SK-N-SH (cell line): ENCODE measurements at regions not wholly inside any gene's neighbourhood (a gene's known extent, or its start where the extent isn't known, plus 50 kb on each side); places are given as distances from the start of the nearest gene placed in this dataset.

ENCODE experiments used
- CTCF ChIA-PET: fragments of 300-600, 350-600 bp; formaldehyde crosslinking; extraction: SDS; loops from one replicate; lab custom pipeline; 2021; lab: Yijun Ruan, JAX
- POLR2A ChIA-PET: fragments of 350-600 bp; sonication (Branson Sonifier 250); formaldehyde crosslinking; extraction: SDS; loops from one replicate; lab custom pipeline; 2020; ENCODE audit warnings: antibody characterized with exemption, inconsistent platforms; lab: Yijun Ruan, JAX
- DNase-seq: peaks from one replicate; pipeline ENCODE4 v3.0.0; 2012
- H2AFZ ChIP-seq: fragments of 200-600 bp; sonication (generic); 2 replicates; pipeline ENCODE4 v1.8.1; 2016; ENCODE audit warnings: antibody characterized with exemption, mild to moderate bottlenecking, low read depth
- H3F3A ChIP-seq: fragments of 200-600 bp; sonication (generic); replicated peaks from 2 replicates; pipeline ENCODE3; 2016; ENCODE audit warnings: antibody characterized with exemption, mild to moderate bottlenecking; ENCODE audit not compliant: insufficient read depth
- H3K27ac ChIP-seq, 2 experiments: fragments of 200-500 bp in 1 of 2; fragments of 200-600 bp in 1 of 2; sonication (Bioruptor generic) in 1 of 2; sonication (generic), shearing (Covaris generic) in 1 of 2; 2 replicates each; pipeline versions ENCODE4 v1.5.1 to v1.6.1; 2014 to 2016; ENCODE audit warnings: low read depth in 2 of 2, inconsistent platforms in 1 of 2, low read length in 1 of 2, mild to moderate bottlenecking in 1 of 2, mixed read lengths in 1 of 2
- H3K27me3 ChIP-seq: fragments of 200-600 bp; sonication (generic), shearing (Covaris generic); 2 replicates; pipeline ENCODE4 v1.6.1; 2016; ENCODE audit warnings: mixed run types; ENCODE audit not compliant: insufficient read depth
- H3K36me3 ChIP-seq, 2 experiments: fragments of 200-500 bp in 1 of 2; fragments of 200-600 bp in 1 of 2; sonication (Bioruptor generic) in 1 of 2; sonication (generic) in 1 of 2; replicated peaks in 1 of 2; 2 replicates each; pipeline versions ENCODE3 to v1.5.1; 2014 to 2016; ENCODE audit warnings: low read length in 1 of 2, mild to moderate bottlenecking in 1 of 2; ENCODE audit not compliant: insufficient read depth in 2 of 2, control insufficient read depth in 1 of 2
- H3K4me1 ChIP-seq, 2 experiments: fragments of 200-500 bp in 1 of 2; fragments of 200-600 bp in 1 of 2; sonication (Bioruptor generic) in 1 of 2; sonication (generic), shearing (Covaris generic) in 1 of 2; 2 replicates each; pipeline versions ENCODE4 v1.5.1 to v1.6.1; 2014 to 2016; ENCODE audit warnings: low read depth in 1 of 2, low read length in 1 of 2, mixed run types in 1 of 2; ENCODE audit not compliant: insufficient read depth in 2 of 2, control insufficient read depth in 1 of 2
- H3K4me2 ChIP-seq: fragments of 200-600 bp; sonication (generic), shearing (Covaris generic); 2 replicates; pipeline ENCODE4 v1.6.1; 2017; ENCODE audit warnings: mixed run types
- H3K4me3 ChIP-seq, 2 experiments: fragments of 200-500 bp in 1 of 2; fragments of 200-600 bp in 1 of 2; sonication (Bioruptor generic) in 1 of 2; sonication (generic), shearing (Covaris generic) in 1 of 2; 2 replicates each; pipeline versions ENCODE4 v1.5.1 to v1.8.1; 2014 to 2016; ENCODE audit warnings: low read depth in 2 of 2, inconsistent platforms in 1 of 2, low read length in 1 of 2, mild to moderate bottlenecking in 1 of 2, mixed read lengths in 1 of 2, moderate library complexity in 1 of 2
- H3K79me2 ChIP-seq: fragments of 200-600 bp; sonication (generic); 2 replicates; pipeline ENCODE4 v1.8.1; 2017; ENCODE audit warnings: mild to moderate bottlenecking; ENCODE audit not compliant: insufficient read depth
- H3K9ac ChIP-seq: fragments of 200-600 bp; sonication (generic); 2 replicates; pipeline ENCODE4 v1.6.1; 2017; ENCODE audit warnings: mixed run types
- H3K9me2 ChIP-seq: fragments of 200-600 bp; sonication (generic); 2 replicates; pipeline ENCODE4 v1.6.1; 2017; ENCODE audit warnings: mixed run types
- H3K9me3 ChIP-seq: fragments of 200-600 bp; sonication (generic); 2 replicates; pipeline ENCODE4 v1.6.1; 2017; ENCODE audit warnings: mixed run types, mild to moderate bottlenecking, moderate library complexity
- H4K20me1 ChIP-seq: fragments of 200-600 bp; sonication (generic); 2 replicates; pipeline ENCODE4 v1.6.1; 2017; ENCODE audit warnings: mild to moderate bottlenecking, mixed run types; ENCODE audit not compliant: insufficient read depth
- EP300 ChIP-seq, 2 experiments: IDR thresholded peaks; 2 replicates each; pipeline versions ENCODE4 v1.4.0 to v1.6.1; 2012; ENCODE audit warnings: borderline replicate concordance in 1 of 2, low read depth in 1 of 2, low read length in 1 of 2
- GABPA ChIP-seq: IDR thresholded peaks from 2 replicates; pipeline ENCODE4 v1.4.0; 2012; ENCODE audit warnings: low read depth, mild to moderate bottlenecking
- JUND ChIP-seq: IDR thresholded peaks from 2 replicates; pipeline ENCODE4 v1.4.0; 2012
- SMC3 ChIP-seq: IDR thresholded peaks from 2 replicates; pipeline ENCODE4 v1.6.1; 2012; ENCODE audit warnings: low read depth, low read length, improper control_type of control experiment
- TAF1 ChIP-seq: IDR thresholded peaks from 2 replicates; pipeline ENCODE4 v1.6.1; 2012; ENCODE audit warnings: low read depth, mild to moderate bottlenecking, low read length, moderate library complexity, borderline replicate concordance
- TEAD4 ChIP-seq: IDR thresholded peaks from 2 replicates; pipeline ENCODE4 v1.4.0; 2012; ENCODE audit warnings: mild to moderate bottlenecking, borderline replicate concordance; ENCODE audit not compliant: insufficient read depth
- YY1 ChIP-seq: IDR thresholded peaks from 2 replicates; pipeline ENCODE4 v1.4.0; 2012; ENCODE audit warnings: low read depth, mild to moderate bottlenecking
- WGBS: methylation state at CpG from one replicate; pipeline ENCODE4 v1.1.6; 2017; ENCODE audit warnings: low lambda C conversion rate; 5-methylcytosine and 5-hydroxymethylcytosine counted together
- TF ChIP-seq, protein P1 (sequence below): fragments of 200-600 bp; sonication (generic); IDR thresholded peaks from 2 replicates; pipeline ENCODE4 v1.6.1; 2017; ENCODE audit warnings: antibody characterized with exemption, mild to moderate bottlenecking, moderate library complexity

DNA sequence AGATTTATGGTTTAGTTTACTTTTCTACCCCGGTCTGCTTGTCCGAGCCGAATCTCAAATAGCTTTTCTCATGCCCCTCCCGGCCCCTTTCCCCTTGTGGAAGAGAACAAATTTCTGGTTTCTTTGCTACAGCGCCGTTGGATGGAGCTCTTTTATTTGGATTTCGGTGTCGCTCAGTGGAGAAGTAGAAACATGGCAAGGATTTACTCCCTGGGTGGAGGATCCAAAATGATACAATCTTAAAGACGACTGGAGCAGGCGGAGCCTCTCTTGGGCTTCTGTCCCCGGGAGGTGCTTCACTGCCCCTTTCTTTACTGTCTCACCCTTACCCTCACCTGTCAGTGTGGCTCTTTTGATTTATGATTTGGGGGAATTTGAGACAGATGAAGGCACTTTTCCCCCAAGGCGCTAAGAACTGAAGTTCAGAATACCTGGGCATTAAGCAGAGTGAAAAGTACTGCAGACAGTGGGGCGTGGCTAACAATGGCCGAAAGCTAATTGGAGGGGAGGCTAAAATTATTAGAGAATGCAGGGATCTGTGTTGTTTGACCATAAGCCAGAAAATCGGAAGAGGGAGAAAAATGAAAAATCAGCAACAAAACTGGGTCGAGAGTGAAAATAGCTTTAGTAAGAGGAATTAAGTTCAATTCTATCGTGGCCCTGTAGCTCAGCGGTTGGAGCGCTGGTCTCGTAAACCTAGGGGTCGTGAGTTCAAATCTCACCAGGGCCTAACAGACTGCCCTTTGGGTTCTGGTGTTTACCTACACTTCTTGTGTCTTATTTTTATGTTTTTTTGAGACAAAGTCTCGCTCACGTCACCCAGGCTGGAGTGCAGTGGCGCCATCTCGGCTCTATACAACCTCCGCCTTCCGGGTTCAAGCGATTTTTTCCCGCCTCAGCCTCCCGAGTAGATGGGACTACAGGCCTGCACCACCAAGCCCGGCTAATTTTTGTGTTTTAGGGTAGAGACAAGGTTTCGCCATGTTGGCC lies 145.1 kb upstream of the ZNF184 start:
- TF ChIP-seq TEAD4 (peak; percentile 34; the same call in 1 of the 2 replicates), JUND (no peak), YY1 (0 out of 2 replicates have a peak, but pooled peaks have one; percentile 32)
- TF ChIP-seq, protein P1, sequence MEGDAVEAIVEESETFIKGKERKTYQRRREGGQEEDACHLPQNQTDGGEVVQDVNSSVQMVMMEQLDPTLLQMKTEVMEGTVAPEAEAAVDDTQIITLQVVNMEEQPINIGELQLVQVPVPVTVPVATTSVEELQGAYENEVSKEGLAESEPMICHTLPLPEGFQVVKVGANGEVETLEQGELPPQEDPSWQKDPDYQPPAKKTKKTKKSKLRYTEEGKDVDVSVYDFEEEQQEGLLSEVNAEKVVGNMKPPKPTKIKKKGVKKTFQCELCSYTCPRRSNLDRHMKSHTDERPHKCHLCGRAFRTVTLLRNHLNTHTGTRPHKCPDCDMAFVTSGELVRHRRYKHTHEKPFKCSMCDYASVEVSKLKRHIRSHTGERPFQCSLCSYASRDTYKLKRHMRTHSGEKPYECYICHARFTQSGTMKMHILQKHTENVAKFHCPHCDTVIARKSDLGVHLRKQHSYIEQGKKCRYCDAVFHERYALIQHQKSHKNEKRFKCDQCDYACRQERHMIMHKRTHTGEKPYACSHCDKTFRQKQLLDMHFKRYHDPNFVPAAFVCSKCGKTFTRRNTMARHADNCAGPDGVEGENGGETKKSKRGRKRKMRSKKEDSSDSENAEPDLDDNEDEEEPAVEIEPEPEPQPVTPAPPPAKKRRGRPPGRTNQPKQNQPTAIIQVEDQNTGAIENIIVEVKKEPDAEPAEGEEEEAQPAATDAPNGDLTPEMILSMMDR = peak; percentile 18
- Histone ChIP-seq H3K27ac (no peak overlapping the region), H3K4me2 (peak overlapping the region; percentile 83), H3F3A (no peaks in the 10 kb centered on the region), H3K27me3 (peaks cover 47% of the 10 kb centered on the region), H3K9me2 (no peaks in the 10 kb centered on the region), H3K4me1 (peaks cover 0 to 7% of the 10 kb centered on the region in 2 experiments; a peak in 1 of 4 replicates), H3K36me3 (no peaks in the 10 kb centered on the region), H3K9ac (no peak overlapping the region; the same call in 1 of the 2 replicates), H2AFZ (peak overlapping the region; percentile 83), H4K20me1 (no peaks in the 10 kb centered on the region), H3K4me3 (peak overlapping the region; percentile 52 to 64; a peak in 3 of 4 replicates), H3K9me3 (no peaks in the 10 kb centered on the region), H3K79me2 (no peaks in the 10 kb centered on the region)
- POLR2A ChIA-PET = no interaction called here
- 26% methylated on average over 32 of the region's 32 CpGs for WGBS
- no peak for DNase-seq
- CTCF ChIA-PET = interaction anchor here (0.6 to 2.6 kb wide), 6 partner anchors 8 to 154 kb away, joined by 3 to 17 read pairs (median 4); no protein-coding TSS in a partner anchor

DNA sequence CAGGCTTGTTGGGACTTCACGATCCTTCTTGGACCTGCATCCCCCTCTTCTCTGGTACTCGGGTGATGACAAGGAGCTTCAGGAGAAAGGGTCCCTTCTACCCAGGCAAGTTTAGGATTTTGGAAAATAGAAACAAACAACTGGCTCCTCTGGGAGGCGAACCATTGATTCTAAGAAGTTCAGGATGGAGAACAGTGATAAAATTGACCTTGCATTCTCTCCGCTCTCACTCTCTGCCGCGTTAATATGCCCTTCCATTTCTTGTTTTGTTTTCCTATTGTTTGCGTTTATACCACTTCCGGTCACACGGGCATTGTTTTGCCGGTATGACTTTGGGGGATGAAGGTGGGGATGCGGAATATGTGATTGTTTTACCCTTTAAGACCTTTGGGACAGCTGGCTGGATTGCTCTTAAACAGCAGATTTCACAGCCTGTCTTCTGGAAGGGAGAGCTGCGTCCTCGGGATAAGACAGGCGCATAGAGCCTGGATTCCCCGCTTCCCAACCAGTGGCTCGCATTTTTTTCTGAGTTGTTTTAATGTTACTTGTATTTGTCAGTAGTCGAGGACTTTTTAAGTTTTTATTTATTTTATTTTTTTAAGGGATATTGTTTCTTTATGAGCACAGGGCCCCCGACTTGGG lies 144.3 kb upstream of the ZNF184 start:
- peaks cover 49% of the 10 kb centered on the region for H3K27me3 ChIP-seq
- no peaks in the 10 kb centered on the region for H3K9me3 ChIP-seq
- H3K9me2 ChIP-seq = no peaks in the 10 kb centered on the region
- H3K4me3 ChIP-seq = peak overlapping the region; percentile 52 to 64
- no peaks in the 10 kb centered on the region for H4K20me1 ChIP-seq
- DNase-seq = no peak
- peaks cover 0 to 7% of the 10 kb centered on the region in 2 experiments; a peak in 1 of 4 replicates for H3K4me1 ChIP-seq
- TF ChIP-seq GABPA = 0 out of 2 replicates have a peak, but pooled peaks have one; percentile 22
- TF ChIP-seq EP300 (IDR thresholded peaks at IDR 0.05; ENCODE audit: borderline replicate concordance in 1 of 2, low read depth in 1 of 2, low read length in 1 of 2) = no peak
- TF ChIP-seq TAF1 = no peak
- TF ChIP-seq SMC3 = no peak
- no peak for TF ChIP-seq JUND
- CTCF ChIA-PET = interaction anchor here (1.1 to 1.6 kb wide), 4 partner anchors 8 to 155 kb away, joined by 3 to 7 read pairs (median 4); no protein-coding TSS in a partner anchor
- H3K4me2 ChIP-seq = peak overlapping the region; percentile 83
- POLR2A ChIA-PET = no interaction called here
- peak overlapping the region; percentile 83 for H2AFZ ChIP-seq
- H3K27ac ChIP-seq = no peak overlapping the region
- 4% methylated on average over 18 of the region's 18 CpGs for WGBS
- no peaks in the 10 kb centered on the region for H3K79me2 ChIP-seq
- H3F3A ChIP-seq = no peaks in the 10 kb centered on the region
- no peak overlapping the region; the same call in 1 of the 2 replicates for H3K9ac ChIP-seq
- no peaks in the 10 kb centered on the region for H3K36me3 ChIP-seq
